ENCODE measurements at regions not wholly inside any gene's neighbourhood (a gene's known extent, or its start where the extent isn't known, plus 50 kb on each side); places are given as distances from the start of the nearest gene placed in this dataset.

DNA sequence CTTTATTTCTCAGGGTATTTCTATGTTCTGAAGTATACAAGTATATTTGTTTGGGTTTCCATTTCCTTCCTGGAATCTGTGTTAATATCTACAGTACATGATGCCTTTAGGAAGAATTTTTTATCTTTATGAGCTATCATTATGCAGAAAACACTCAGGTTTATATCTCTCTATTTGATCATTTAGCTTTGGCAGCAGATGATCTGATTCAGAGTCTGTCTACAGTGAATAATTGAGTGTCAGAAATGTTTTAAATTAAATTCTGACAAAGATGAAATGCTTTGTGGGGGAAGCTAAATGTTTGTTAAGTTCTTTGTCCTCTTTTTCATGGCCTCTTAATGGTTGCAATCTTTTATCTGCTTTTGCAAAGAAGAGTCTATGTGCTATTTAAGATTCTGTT, 2141.0 kb upstream of the ACO1 start:
- intact Hi-C loops (cut with micrococcal nuclease): no loop called here
- H3K4me3 ChIP-seq: no peak overlapping the region
- CTCF ChIA-PET (ENCODE audit: low intra/inter-chr PET ratio): no interaction called here
- no peaks in the 10 kb centered on the region for H3K9me1 ChIP-seq (ENCODE audit: control insufficient read depth, insufficient read depth, low read length)
- no peak overlapping the region for H3K27ac ChIP-seq (ENCODE audit: extremely low read depth, low read depth, low read length)
- POLR2A ChIA-PET: no interaction called here
- no peak for ATAC-seq
- H3K9ac ChIP-seq (ENCODE audit: insufficient read depth in 1 of 2, low read depth in 2 of 2, low read length in 2 of 2): no peak overlapping the region
- H3K4me1 ChIP-seq (replicated peaks in 1 of 2; ENCODE audit: control insufficient read depth in 2 of 2, insufficient read depth in 2 of 2, low read length in 2 of 2): no peaks in the 10 kb centered on the region
- no TSS peak for BruUV-seq (replicated peaks)
- no peak overlapping the region for H2AFZ ChIP-seq (ENCODE audit: low read depth, low read length)
- no peak for TF ChIP-seq KLF13 (tag; IDR thresholded peaks at IDR 0.05; ENCODE audit: borderline replicate concordance, low read depth)
- no peak for TF ChIP-seq MTA3 (IDR thresholded peaks at IDR 0.05; ENCODE audit: borderline replicate concordance)
- TF ChIP-seq RBM14 (IDR thresholded peaks at IDR 0.05; ENCODE audit: borderline replicate concordance, insufficient read depth, low read depth, low read length): no peak
- TF ChIP-seq SMARCB1 (IDR thresholded peaks at IDR 0.05; ENCODE audit: insufficient read length, low read depth): no peak
- no peak for TF ChIP-seq SRSF7 (optimal IDR thresholded peaks at IDR 0.05; ENCODE audit: low read depth, low read length)
- no peak for TF ChIP-seq ZNF212 (CRISPR knock-in tag; IDR thresholded peaks at IDR 0.05)
- no peak for TF ChIP-seq STAT5B (CRISPR knock-in tag; IDR thresholded peaks at IDR 0.05)
- no peak for TF ChIP-seq NELFE (IDR thresholded peaks at IDR 0.05; ENCODE audit: insufficient read depth, insufficient read length)
- no peak for TF ChIP-seq TGIF2 (CRISPR knock-in tag; IDR thresholded peaks at IDR 0.05)
- TF ChIP-seq, protein P1, sequence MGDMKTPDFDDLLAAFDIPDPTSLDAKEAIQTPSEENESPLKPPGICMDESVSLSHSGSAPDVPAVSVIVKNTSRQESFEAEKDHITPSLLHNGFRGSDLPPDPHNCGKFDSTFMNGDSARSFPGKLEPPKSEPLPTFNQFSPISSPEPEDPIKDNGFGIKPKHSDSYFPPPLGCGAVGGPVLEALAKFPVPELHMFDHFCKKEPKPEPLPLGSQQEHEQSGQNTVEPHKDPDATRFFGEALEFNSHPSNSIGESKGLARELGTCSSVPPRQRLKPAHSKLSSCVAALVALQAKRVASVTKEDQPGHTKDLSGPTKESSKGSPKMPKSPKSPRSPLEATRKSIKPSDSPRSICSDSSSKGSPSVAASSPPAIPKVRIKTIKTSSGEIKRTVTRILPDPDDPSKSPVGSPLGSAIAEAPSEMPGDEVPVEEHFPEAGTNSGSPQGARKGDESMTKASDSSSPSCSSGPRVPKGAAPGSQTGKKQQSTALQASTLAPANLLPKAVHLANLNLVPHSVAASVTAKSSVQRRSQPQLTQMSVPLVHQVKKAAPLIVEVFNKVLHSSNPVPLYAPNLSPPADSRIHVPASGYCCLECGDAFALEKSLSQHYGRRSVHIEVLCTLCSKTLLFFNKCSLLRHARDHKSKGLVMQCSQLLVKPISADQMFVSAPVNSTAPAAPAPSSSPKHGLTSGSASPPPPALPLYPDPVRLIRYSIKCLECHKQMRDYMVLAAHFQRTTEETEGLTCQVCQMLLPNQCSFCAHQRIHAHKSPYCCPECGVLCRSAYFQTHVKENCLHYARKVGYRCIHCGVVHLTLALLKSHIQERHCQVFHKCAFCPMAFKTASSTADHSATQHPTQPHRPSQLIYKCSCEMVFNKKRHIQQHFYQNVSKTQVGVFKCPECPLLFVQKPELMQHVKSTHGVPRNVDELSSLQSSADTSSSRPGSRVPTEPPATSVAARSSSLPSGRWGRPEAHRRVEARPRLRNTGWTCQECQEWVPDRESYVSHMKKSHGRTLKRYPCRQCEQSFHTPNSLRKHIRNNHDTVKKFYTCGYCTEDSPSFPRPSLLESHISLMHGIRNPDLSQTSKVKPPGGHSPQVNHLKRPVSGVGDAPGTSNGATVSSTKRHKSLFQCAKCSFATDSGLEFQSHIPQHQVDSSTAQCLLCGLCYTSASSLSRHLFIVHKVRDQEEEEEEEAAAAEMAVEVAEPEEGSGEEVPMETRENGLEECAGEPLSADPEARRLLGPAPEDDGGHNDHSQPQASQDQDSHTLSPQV (IDR thresholded peaks at IDR 0.05): no peak
- TF ChIP-seq MEF2A (IDR thresholded peaks at IDR 0.05; ENCODE audit: control insufficient read depth, low read depth, low read length): no peak
- TF ChIP-seq STAT5A (IDR thresholded peaks at IDR 0.05; ENCODE audit: borderline replicate concordance, low read length): no peak
- H3K4me2 ChIP-seq (ENCODE audit: insufficient read depth, low read length): no peak overlapping the region
- H3K36me3 ChIP-seq (ENCODE audit: control insufficient read depth, insufficient read depth, low read length): no peaks in the 10 kb centered on the region
- in situ Hi-C loops (cut with MboI): no loop called here
- H3K79me2 ChIP-seq (ENCODE audit: control insufficient read depth, insufficient read depth, low read length): no peaks in the 10 kb centered on the region
- H4K20me1 ChIP-seq (replicated peaks; ENCODE audit: control insufficient read depth, insufficient read depth, low read length): no peaks in the 10 kb centered on the region
- FAIRE-seq: no peak
- DNase-seq (ENCODE audit: extremely low read depth in 1 of 4, low spot score in 3 of 4): no peak
- H3K9me3 ChIP-seq (replicated peaks; ENCODE audit: control insufficient read depth, insufficient read depth, low read depth, low read length): no peaks in the 10 kb centered on the region
- no peaks in the 10 kb centered on the region for H3K27me3 ChIP-seq (ENCODE audit: control insufficient read depth in 2 of 2, insufficient read depth in 2 of 2, low read length in 2 of 2)

Measured in K562 (cell line).